ENCODE measurements at regions not wholly inside any gene's neighbourhood (a gene's known extent, or its start where the extent isn't known, plus 50 kb on each side); places are given as distances from the start of the nearest gene placed in this dataset.

DNA sequence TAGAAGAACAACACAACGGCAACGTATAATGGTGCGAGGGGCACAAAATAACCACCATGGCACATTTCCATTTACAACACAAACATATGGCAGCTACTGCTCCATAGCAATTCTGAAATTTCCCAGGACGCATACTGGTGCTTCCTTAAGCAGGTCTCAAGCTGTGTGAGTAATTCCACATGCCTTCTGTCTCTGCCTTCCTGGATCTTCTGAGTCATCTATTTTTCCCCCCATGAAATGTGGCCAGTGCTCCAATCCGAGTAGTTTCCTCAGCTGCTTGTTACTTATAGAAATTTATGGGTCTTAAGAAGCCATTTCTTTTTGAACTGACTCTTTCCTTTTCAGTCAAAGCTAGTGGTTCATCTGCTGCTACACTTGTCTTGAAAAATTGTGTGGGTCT lies 256.6 kb upstream of the KLF6 start (continued):
- TF ChIP-seq, protein P1, sequence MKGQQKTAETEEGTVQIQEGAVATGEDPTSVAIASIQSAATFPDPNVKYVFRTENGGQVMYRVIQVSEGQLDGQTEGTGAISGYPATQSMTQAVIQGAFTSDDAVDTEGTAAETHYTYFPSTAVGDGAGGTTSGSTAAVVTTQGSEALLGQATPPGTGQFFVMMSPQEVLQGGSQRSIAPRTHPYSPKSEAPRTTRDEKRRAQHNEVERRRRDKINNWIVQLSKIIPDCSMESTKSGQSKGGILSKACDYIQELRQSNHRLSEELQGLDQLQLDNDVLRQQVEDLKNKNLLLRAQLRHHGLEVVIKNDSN (CRISPR knock-in tag; IDR thresholded peaks at IDR 0.05), result no peak
- TF ChIP-seq NFYB (CRISPR knock-in tag; conservative IDR thresholded peaks at IDR 0.05; ENCODE audit: low read depth) (no peak), GABPB1 (CRISPR knock-in tag; IDR thresholded peaks at IDR 0.05) (no peak), NR3C1 (CRISPR knock-in tag; conservative IDR thresholded peaks at IDR 0.05; ENCODE audit: low read depth) (no peak)

DNA sequence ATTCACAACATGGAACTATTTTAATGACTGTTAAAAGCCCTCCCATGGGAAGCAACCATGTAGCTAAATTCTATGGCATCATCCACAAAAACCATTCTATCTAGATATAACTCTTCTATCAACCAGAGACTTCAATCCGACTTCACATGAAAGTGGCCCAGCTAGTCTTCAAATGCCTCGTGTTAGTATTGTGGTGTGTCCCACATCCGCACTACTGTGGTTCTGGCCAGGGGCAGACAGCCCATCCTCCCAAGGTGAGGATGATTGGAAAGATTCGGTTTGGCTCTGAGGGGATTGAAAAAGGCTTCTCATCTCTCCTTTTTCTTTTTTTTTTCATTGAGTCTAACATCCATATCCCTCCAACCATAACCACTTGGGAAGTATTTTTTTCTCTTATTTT lies 253.0 kb upstream of the KLF6 start:
- no peak for DNase-seq (ENCODE audit: low spot score)
- POLR2A ChIA-PET, result no interaction called here
- Mint-ChIP-seq H3K27me3 (ENCODE audit: low read depth) (no peaks in the 10 kb centered on the region), H3K36me3 (peaks cover 19% of the 10 kb centered on the region), H3K4me1 (no peaks in the 10 kb centered on the region), H3K4me3 (no peak overlapping the region), H3K9me3 (peaks cover 26% of the 10 kb centered on the region), H3K27ac (no peak overlapping the region)
- no peak for ATAC-seq
- CTCF ChIA-PET, result no interaction called here
- TF ChIP-seq, protein P2, sequence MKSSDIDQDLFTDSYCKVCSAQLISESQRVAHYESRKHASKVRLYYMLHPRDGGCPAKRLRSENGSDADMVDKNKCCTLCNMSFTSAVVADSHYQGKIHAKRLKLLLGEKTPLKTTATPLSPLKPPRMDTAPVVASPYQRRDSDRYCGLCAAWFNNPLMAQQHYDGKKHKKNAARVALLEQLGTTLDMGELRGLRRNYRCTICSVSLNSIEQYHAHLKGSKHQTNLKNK (CRISPR knock-in tag; IDR thresholded peaks at IDR 0.05), result no peak
- no peak for TF ChIP-seq NR3C1 (CRISPR knock-in tag; conservative IDR thresholded peaks at IDR 0.05; ENCODE audit: low read depth)
- TF ChIP-seq FOXK1 (CRISPR knock-in tag; IDR thresholded peaks at IDR 0.05), result no peak
- no peak for TF ChIP-seq HMGA2 (CRISPR knock-in tag; IDR thresholded peaks at IDR 0.05)
- no peak for TF ChIP-seq ZNF263 (CRISPR knock-in tag; IDR thresholded peaks at IDR 0.05; ENCODE audit: low read depth)

DNA sequence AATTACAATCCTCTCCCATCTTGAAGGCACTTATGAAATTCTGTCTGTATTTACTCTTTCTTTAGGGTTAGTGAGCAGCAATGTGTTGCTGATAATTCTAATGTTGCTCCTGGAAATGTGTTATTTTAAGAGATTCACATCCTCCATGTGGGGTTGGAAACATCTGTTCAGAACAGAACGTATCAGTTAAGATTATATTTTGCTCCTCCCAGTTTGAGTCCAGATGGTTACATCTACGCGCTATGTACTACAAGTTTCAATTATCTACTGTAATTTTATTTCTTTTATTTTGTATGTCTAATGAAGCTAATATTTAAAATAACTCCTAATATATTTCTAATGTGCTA lies 250.6 kb upstream of the KLF6 start:
- no peak for DNase-seq (ENCODE audit: low spot score)
- CTCF ChIA-PET, result no interaction called here
- Mint-ChIP-seq H3K27me3 (ENCODE audit: low read depth) (no peaks in the 10 kb centered on the region), H3K4me3 (no peak overlapping the region), H3K4me1 (no peaks in the 10 kb centered on the region), H3K36me3 (peaks cover 2% of the 10 kb centered on the region; the same call in 1 of the 2 replicates), H3K27ac (no peak overlapping the region), H3K9me3 (peaks cover 2% of the 10 kb centered on the region; the same call in 1 of the 2 replicates)
- ATAC-seq, result no peak
- POLR2A ChIA-PET, result no interaction called here
- TF ChIP-seq GRHL2 (CRISPR knock-in tag; IDR thresholded peaks at IDR 0.05; ENCODE audit: insufficient replicate concordance, severe bottlenecking), result no peak
- TF ChIP-seq, protein P3, sequence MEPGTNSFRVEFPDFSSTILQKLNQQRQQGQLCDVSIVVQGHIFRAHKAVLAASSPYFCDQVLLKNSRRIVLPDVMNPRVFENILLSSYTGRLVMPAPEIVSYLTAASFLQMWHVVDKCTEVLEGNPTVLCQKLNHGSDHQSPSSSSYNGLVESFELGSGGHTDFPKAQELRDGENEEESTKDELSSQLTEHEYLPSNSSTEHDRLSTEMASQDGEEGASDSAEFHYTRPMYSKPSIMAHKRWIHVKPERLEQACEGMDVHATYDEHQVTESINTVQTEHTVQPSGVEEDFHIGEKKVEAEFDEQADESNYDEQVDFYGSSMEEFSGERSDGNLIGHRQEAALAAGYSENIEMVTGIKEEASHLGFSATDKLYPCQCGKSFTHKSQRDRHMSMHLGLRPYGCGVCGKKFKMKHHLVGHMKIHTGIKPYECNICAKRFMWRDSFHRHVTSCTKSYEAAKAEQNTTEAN (CRISPR knock-in tag; IDR thresholded peaks at IDR 0.05), result no peak
- TF ChIP-seq, protein P4, sequence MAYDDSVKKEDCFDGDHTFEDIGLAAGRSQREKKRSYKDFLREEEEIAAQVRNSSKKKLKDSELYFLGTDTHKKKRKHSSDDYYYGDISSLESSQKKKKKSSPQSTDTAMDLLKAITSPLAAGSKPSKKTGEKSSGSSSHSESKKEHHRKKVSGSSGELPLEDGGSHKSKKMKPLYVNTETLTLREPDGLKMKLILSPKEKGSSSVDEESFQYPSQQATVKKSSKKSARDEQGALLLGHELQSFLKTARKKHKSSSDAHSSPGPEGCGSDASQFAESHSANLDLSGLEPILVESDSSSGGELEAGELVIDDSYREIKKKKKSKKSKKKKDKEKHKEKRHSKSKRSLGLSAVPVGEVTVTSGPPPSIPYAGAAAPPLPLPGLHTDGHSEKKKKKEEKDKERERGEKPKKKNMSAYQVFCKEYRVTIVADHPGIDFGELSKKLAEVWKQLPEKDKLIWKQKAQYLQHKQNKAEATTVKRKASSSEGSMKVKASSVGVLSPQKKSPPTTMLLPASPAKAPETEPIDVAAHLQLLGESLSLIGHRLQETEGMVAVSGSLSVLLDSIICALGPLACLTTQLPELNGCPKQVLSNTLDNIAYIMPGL (CRISPR knock-in tag; IDR thresholded peaks at IDR 0.05), result no peak
- no peak for TF ChIP-seq GTF2I (CRISPR knock-in tag; conservative IDR thresholded peaks at IDR 0.05)
- TF ChIP-seq, protein P5, sequence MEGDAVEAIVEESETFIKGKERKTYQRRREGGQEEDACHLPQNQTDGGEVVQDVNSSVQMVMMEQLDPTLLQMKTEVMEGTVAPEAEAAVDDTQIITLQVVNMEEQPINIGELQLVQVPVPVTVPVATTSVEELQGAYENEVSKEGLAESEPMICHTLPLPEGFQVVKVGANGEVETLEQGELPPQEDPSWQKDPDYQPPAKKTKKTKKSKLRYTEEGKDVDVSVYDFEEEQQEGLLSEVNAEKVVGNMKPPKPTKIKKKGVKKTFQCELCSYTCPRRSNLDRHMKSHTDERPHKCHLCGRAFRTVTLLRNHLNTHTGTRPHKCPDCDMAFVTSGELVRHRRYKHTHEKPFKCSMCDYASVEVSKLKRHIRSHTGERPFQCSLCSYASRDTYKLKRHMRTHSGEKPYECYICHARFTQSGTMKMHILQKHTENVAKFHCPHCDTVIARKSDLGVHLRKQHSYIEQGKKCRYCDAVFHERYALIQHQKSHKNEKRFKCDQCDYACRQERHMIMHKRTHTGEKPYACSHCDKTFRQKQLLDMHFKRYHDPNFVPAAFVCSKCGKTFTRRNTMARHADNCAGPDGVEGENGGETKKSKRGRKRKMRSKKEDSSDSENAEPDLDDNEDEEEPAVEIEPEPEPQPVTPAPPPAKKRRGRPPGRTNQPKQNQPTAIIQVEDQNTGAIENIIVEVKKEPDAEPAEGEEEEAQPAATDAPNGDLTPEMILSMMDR (IDR thresholded peaks at IDR 0.05), result no peak
- TF ChIP-seq FOXK1 (CRISPR knock-in tag; IDR thresholded peaks at IDR 0.05), result no peak
- no peak for TF ChIP-seq PRRX2 (CRISPR knock-in tag; IDR thresholded peaks at IDR 0.05)
- no peak for TF ChIP-seq NR3C1 (CRISPR knock-in tag; conservative IDR thresholded peaks at IDR 0.05; ENCODE audit: low read depth)
- TF ChIP-seq, protein P6, sequence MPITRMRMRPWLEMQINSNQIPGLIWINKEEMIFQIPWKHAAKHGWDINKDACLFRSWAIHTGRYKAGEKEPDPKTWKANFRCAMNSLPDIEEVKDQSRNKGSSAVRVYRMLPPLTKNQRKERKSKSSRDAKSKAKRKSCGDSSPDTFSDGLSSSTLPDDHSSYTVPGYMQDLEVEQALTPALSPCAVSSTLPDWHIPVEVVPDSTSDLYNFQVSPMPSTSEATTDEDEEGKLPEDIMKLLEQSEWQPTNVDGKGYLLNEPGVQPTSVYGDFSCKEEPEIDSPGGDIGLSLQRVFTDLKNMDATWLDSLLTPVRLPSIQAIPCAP (CRISPR knock-in tag; IDR thresholded peaks at IDR 0.05), result no peak
- no peak for TF ChIP-seq ESRRA (CRISPR knock-in tag; IDR thresholded peaks at IDR 0.05; ENCODE audit: borderline replicate concordance)
- TF ChIP-seq NFE2L1 (CRISPR knock-in tag; IDR thresholded peaks at IDR 0.05), result no peak
- TF ChIP-seq CREB1 (CRISPR knock-in tag; IDR thresholded peaks at IDR 0.05), result no peak
- TF ChIP-seq, protein P7, sequence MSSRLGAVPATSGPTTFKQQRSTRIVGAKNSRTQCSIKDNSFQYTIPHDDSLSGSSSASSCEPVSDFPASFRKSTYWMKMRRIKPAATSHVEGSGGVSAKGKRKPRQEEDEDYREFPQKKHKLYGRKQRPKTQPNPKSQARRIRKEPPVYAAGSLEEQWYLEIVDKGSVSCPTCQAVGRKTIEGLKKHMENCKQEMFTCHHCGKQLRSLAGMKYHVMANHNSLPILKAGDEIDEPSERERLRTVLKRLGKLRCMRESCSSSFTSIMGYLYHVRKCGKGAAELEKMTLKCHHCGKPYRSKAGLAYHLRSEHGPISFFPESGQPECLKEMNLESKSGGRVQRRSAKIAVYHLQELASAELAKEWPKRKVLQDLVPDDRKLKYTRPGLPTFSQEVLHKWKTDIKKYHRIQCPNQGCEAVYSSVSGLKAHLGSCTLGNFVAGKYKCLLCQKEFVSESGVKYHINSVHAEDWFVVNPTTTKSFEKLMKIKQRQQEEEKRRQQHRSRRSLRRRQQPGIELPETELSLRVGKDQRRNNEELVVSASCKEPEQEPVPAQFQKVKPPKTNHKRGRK (CRISPR knock-in tag; IDR thresholded peaks at IDR 0.05; ENCODE audit: borderline replicate concordance), result no peak
- TF ChIP-seq RORB (CRISPR knock-in tag; IDR thresholded peaks at IDR 0.05), result no peak
- TF ChIP-seq, protein P8, sequence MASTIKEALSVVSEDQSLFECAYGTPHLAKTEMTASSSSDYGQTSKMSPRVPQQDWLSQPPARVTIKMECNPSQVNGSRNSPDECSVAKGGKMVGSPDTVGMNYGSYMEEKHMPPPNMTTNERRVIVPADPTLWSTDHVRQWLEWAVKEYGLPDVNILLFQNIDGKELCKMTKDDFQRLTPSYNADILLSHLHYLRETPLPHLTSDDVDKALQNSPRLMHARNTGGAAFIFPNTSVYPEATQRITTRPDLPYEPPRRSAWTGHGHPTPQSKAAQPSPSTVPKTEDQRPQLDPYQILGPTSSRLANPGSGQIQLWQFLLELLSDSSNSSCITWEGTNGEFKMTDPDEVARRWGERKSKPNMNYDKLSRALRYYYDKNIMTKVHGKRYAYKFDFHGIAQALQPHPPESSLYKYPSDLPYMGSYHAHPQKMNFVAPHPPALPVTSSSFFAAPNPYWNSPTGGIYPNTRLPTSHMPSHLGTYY (CRISPR knock-in tag; IDR thresholded peaks at IDR 0.05), result no peak
- TF ChIP-seq MXD4 (CRISPR knock-in tag; IDR thresholded peaks at IDR 0.05; ENCODE audit: borderline replicate concordance), result no peak
